HUES48 (cell line): ENCODE measurements at regions not wholly inside any gene's neighbourhood (a gene's known extent, or its start where the extent isn't known, plus 50 kb on each side); places are given as distances from the start of the nearest gene placed in this dataset.

ENCODE experiments used
- H3K27ac ChIP-seq: one replicate; pipeline ENCODE4 v1.7.0; 2013; ENCODE audit warnings: low read depth, low read length, inconsistent platforms
- H3K27me3 ChIP-seq: 2 replicates; pipeline ENCODE4 v1.6.1; 2013; ENCODE audit warnings: mild to moderate bottlenecking, low read length; ENCODE audit not compliant: control insufficient read depth, insufficient read depth
- H3K36me3 ChIP-seq: 2 replicates; pipeline ENCODE4 v1.6.1; 2013; ENCODE audit warnings: low read length; ENCODE audit not compliant: control insufficient read depth, insufficient read depth
- H3K4me1 ChIP-seq: 2 replicates; pipeline ENCODE4 v1.6.1; 2013; ENCODE audit warnings: mild to moderate bottlenecking, low read length; ENCODE audit not compliant: control insufficient read depth, insufficient read depth
- H3K4me3 ChIP-seq: 2 replicates; pipeline ENCODE4 v1.5.1; 2013; ENCODE audit warnings: mild to moderate bottlenecking, low read depth, low read length
- H3K9ac ChIP-seq: 2 replicates; pipeline ENCODE4 v1.6.1; 2013; ENCODE audit warnings: mild to moderate bottlenecking, low read depth, low read length, moderate library complexity
- H3K9me3 ChIP-seq: 2 replicates; pipeline ENCODE4 v1.6.1; 2013; ENCODE audit warnings: low read length; ENCODE audit not compliant: control insufficient read depth, insufficient read depth

- no peak overlapping the region for H3K9ac ChIP-seq
- no peak overlapping the region for H3K4me3 ChIP-seq
Observed at GRCh38 chr21:17950591-17950990, 131.4 kb upstream of the C21orf91 start.

GRCh38 chr21:17949421-17949820 lies 130.3 kb upstream of the C21orf91 start:
- H3K9me3 ChIP-seq = no peaks in the 10 kb centered on the region; the same call in none of the 2 replicates
- H3K4me1 ChIP-seq = no peaks in the 10 kb centered on the region
- H3K4me3 ChIP-seq = no peak overlapping the region
- H3K9ac ChIP-seq = no peak overlapping the region
- H3K27me3 ChIP-seq = no peaks in the 10 kb centered on the region
- no peaks in the 10 kb centered on the region for H3K36me3 ChIP-seq
- H3K27ac ChIP-seq = no peak overlapping the region

More at GRCh38 chr21:17950591-17950990, 131.4 kb upstream of the C21orf91 start:
- no peaks in the 10 kb centered on the region for H3K4me1 ChIP-seq
- no peaks in the 10 kb centered on the region for H3K9me3 ChIP-seq
- no peaks in the 10 kb centered on the region for H3K36me3 ChIP-seq
- H3K27ac ChIP-seq = no peak overlapping the region
- H3K27me3 ChIP-seq = no peaks in the 10 kb centered on the region

GRCh38 chr21:17947531-17947930 lies 128.4 kb upstream of the C21orf91 start:
- no peaks in the 10 kb centered on the region for H3K4me1 ChIP-seq
- no peaks in the 10 kb centered on the region; the same call in none of the 2 replicates for H3K9me3 ChIP-seq
- H3K27ac ChIP-seq = no peak overlapping the region
- no peak overlapping the region for H3K9ac ChIP-seq
- H3K36me3 ChIP-seq = no peaks in the 10 kb centered on the region
- no peak overlapping the region for H3K4me3 ChIP-seq
- no peaks in the 10 kb centered on the region for H3K27me3 ChIP-seq

GRCh38 chr21:17931080-17931479 lies 111.9 kb upstream of the C21orf91 start:
- no peak overlapping the region; the same call in 1 of the 2 replicates for H3K4me3 ChIP-seq

GRCh38 chr21:17930093-17930492 lies 110.9 kb upstream of the C21orf91 start:
- Histone ChIP-seq H3K4me1 (no peaks in the 10 kb centered on the region), H3K36me3 (no peaks in the 10 kb centered on the region), H3K9me3 (peaks cover 8% of the 10 kb centered on the region; the same call in 1 of the 2 replicates), H3K4me3 (no peak overlapping the region), H3K9ac (no peak overlapping the region), H3K27ac (no peak overlapping the region), H3K27me3 (no peaks in the 10 kb centered on the region)

More at GRCh38 chr21:17931080-17931479, 111.9 kb upstream of the C21orf91 start:
- Histone ChIP-seq H3K27ac (no peak overlapping the region), H3K9ac (no peak overlapping the region), H3K36me3 (no peaks in the 10 kb centered on the region), H3K27me3 (no peaks in the 10 kb centered on the region), H3K4me1 (no peaks in the 10 kb centered on the region), H3K9me3 (peaks cover 8% of the 10 kb centered on the region; the same call in 1 of the 2 replicates)

GRCh38 chr21:17929510-17929909 lies 110.4 kb upstream of the C21orf91 start:
- no peak overlapping the region for H3K4me3 ChIP-seq
- peaks cover 8% of the 10 kb centered on the region; the same call in 1 of the 2 replicates for H3K9me3 ChIP-seq
- H3K9ac ChIP-seq = no peak overlapping the region
- no peaks in the 10 kb centered on the region for H3K4me1 ChIP-seq
- H3K36me3 ChIP-seq = no peaks in the 10 kb centered on the region
- no peaks in the 10 kb centered on the region for H3K27me3 ChIP-seq
- no peak overlapping the region for H3K27ac ChIP-seq

GRCh38 chr21:17925899-17926298 lies 106.7 kb upstream of the C21orf91 start:
- H3K36me3 ChIP-seq = no peaks in the 10 kb centered on the region
- no peak overlapping the region for H3K9ac ChIP-seq
- no peak overlapping the region for H3K4me3 ChIP-seq
- peaks cover 6% of the 10 kb centered on the region for H3K9me3 ChIP-seq
- no peaks in the 10 kb centered on the region for H3K27me3 ChIP-seq
- no peaks in the 10 kb centered on the region for H3K4me1 ChIP-seq
- no peak overlapping the region for H3K27ac ChIP-seq

- H3K4me1 ChIP-seq = no peaks in the 10 kb centered on the region
- no peak overlapping the region for H3K27ac ChIP-seq
- no peak overlapping the region for H3K4me3 ChIP-seq
- peaks cover 8% of the 10 kb centered on the region; the same call in 1 of the 2 replicates for H3K9me3 ChIP-seq
- H3K27me3 ChIP-seq = no peaks in the 10 kb centered on the region
- H3K9ac ChIP-seq = no peak overlapping the region
- no peaks in the 10 kb centered on the region for H3K36me3 ChIP-seq
Observed at GRCh38 chr21:17925000-17925610, 105.9 kb upstream of the C21orf91 start.

- Histone ChIP-seq H3K4me3 (no peak overlapping the region), H3K27me3 (no peaks in the 10 kb centered on the region), H3K36me3 (no peaks in the 10 kb centered on the region), H3K9ac (no peak overlapping the region), H3K9me3 (peaks cover 23% of the 10 kb centered on the region), H3K27ac (no peak overlapping the region), H3K4me1 (no peaks in the 10 kb centered on the region)
Observed at GRCh38 chr21:17921579-17922530, 102.7 kb upstream of the C21orf91 start.

- no peaks in the 10 kb centered on the region for H3K36me3 ChIP-seq
- H3K27me3 ChIP-seq = no peaks in the 10 kb centered on the region
- H3K9ac ChIP-seq = no peak overlapping the region
- no peak overlapping the region for H3K4me3 ChIP-seq
- H3K9me3 ChIP-seq = peaks cover 22% of the 10 kb centered on the region
- H3K27ac ChIP-seq = no peak overlapping the region
- H3K4me1 ChIP-seq = no peaks in the 10 kb centered on the region
Observed at GRCh38 chr21:17915976-17916375, 96.8 kb upstream of the C21orf91 start.

- no peak overlapping the region for H3K27ac ChIP-seq
- no peak overlapping the region for H3K9ac ChIP-seq
- no peaks in the 10 kb centered on the region for H3K27me3 ChIP-seq
- no peaks in the 10 kb centered on the region for H3K36me3 ChIP-seq
- H3K9me3 ChIP-seq = no peaks in the 10 kb centered on the region
- no peak overlapping the region for H3K4me3 ChIP-seq
- H3K4me1 ChIP-seq = no peaks in the 10 kb centered on the region
Observed at GRCh38 chr21:17911628-17912027, 92.5 kb upstream of the C21orf91 start.
